SU-DHL-6 (cell line): ENCODE measurements at regions not wholly inside any gene's neighbourhood (a gene's known extent, or its start where the extent isn't known, plus 50 kb on each side); places are given as distances from the start of the nearest gene placed in this dataset.

Experiments used
- CTCF ChIP-seq: fragments of 200-600 bp; sonication (generic); IDR thresholded peaks from one replicate; pipeline ENCODE4 v1.5.1; 2017; ENCODE audit warnings: antibody characterized with exemption, mild to moderate bottlenecking, low read length, moderate library complexity; ENCODE audit not compliant: insufficient read depth, poor library complexity, severe bottlenecking
- EZH2phosphoT487 ChIP-seq: fragments of 200-600 bp; sonication (generic), shearing (Covaris generic); conservative IDR thresholded peaks from 2 replicates; pipeline ENCODE4 v1.6.1; 2018; ENCODE audit warnings: mild to moderate bottlenecking, antibody characterized with exemption, low read length, moderate library complexity, mixed read lengths

- TF ChIP-seq CTCF (no peak), EZH2phosphoT487 (no peak)
These were observed 66.2 kb upstream of the OTOS start for GRCh38 chr2:240206630-240207029.
